GM18867 (cell line): ENCODE measurements at regions not wholly inside any gene's neighbourhood (a gene's known extent, or its start where the extent isn't known, plus 50 kb on each side); places are given as distances from the start of the nearest gene placed in this dataset.
A peak's percentile ranks its signal among the peaks of the same experiment; 100 is the strongest.

Experiments
- ATAC-seq: cut with Tn5 transposase; IDR thresholded peaks from one replicate; pipeline ENCODE4 v1.9.1; 2021; ENCODE audit warnings: mild to moderate bottlenecking, moderate library complexity; ENCODE audit not compliant: unreplicated experiment

- no peak for ATAC-seq
Measured at GRCh38 chr3:148246291-148246923, 451.3 kb upstream of the AGTR1 start.

GRCh38 chr3:148253713-148254112 lies 444.0 kb upstream of the AGTR1 start:
- no peak for ATAC-seq

- no peak for ATAC-seq
Measured at GRCh38 chr3:148254402-148254801, 443.3 kb upstream of the AGTR1 start.

GRCh38 chr3:148255981-148256969 lies 441.4 kb upstream of the AGTR1 start:
- no peak for ATAC-seq

- no peak for ATAC-seq
Measured at GRCh38 chr3:148262980-148263379, 434.7 kb upstream of the AGTR1 start.

GRCh38 chr3:148265841-148266240 lies 431.9 kb upstream of the AGTR1 start:
- no peak for ATAC-seq

- ATAC-seq: no peak
Measured at GRCh38 chr3:148266341-148266740, 431.4 kb upstream of the AGTR1 start.

GRCh38 chr3:148269816-148270215 lies 427.9 kb upstream of the AGTR1 start:
- ATAC-seq: no peak

- no peak for ATAC-seq
Measured at GRCh38 chr3:148280623-148281242, 417.0 kb upstream of the AGTR1 start.

- no peak for ATAC-seq
Measured at GRCh38 chr3:148289159-148289558, 408.5 kb upstream of the AGTR1 start.

- no peak for ATAC-seq
Measured at GRCh38 chr3:148297013-148297412, 400.7 kb upstream of the AGTR1 start.

- ATAC-seq: peak; percentile 87
Measured at GRCh38 chr3:148307443-148307843, 390.3 kb upstream of the AGTR1 start.

- ATAC-seq: peak; percentile 65
Measured at GRCh38 chr3:148309390-148310035, 388.2 kb upstream of the AGTR1 start.

- ATAC-seq: no peak
Measured at GRCh38 chr3:148315756-148316155, 381.9 kb upstream of the AGTR1 start.

GRCh38 chr3:148318240-148318639 lies 379.5 kb upstream of the AGTR1 start:
- no peak for ATAC-seq

- peak; percentile 94 for ATAC-seq
Measured at GRCh38 chr3:148319161-148319915, 378.4 kb upstream of the AGTR1 start.

GRCh38 chr3:148319960-148320359 lies 377.7 kb upstream of the AGTR1 start:
- no peak for ATAC-seq

- ATAC-seq: no peak
Measured at GRCh38 chr3:148329481-148330235, 368.0 kb upstream of the AGTR1 start.

- no peak for ATAC-seq
Measured at GRCh38 chr3:148330542-148330941, 367.2 kb upstream of the AGTR1 start.
